Heart right ventricle (tissue), 16 donors: ENCODE measurements at regions not wholly inside any gene's neighbourhood (a gene's known extent, or its start where the extent isn't known, plus 50 kb on each side); places are given as distances from the start of the nearest gene placed in this dataset.

Source experiments
- ATAC-seq, 8 donors: fragments of 200-7000 bp; cut with Tn5 transposase; one replicate each; pipeline ENCODE4 v1.9.1; 2020; ENCODE audit warnings: mild to moderate bottlenecking in 8 of 8, moderate library complexity in 8 of 8, moderate number of reproducible peaks in 1 of 8
- DNase-seq, 2 donors: peaks; one replicate each; pipeline ENCODE4 v3.0.0-alpha.2; 2020
- H3K27ac ChIP-seq, 10 donors: fragments of 200-600 bp; sonication (generic) in 2 of 10; one replicate each; pipeline versions ENCODE4 v1.5.0 to v1.8.0; 2020 to 2022; ENCODE audit warnings: mild to moderate bottlenecking in 3 of 10
- H3K27me3 ChIP-seq, 7 donors: fragments of 200-600 bp; one replicate each; pipeline ENCODE4 v1.8.0; 2021 to 2022; ENCODE audit warnings: mild to moderate bottlenecking in 2 of 7
- H3K36me3 ChIP-seq, 9 donors: fragments of 200-600 bp; sonication (generic) in 1 of 9; one replicate each; pipeline versions ENCODE4 v1.5.0 to v1.8.0; 2020 to 2022; ENCODE audit warnings: mild to moderate bottlenecking in 2 of 9
- H3K4me1 ChIP-seq, 9 donors: fragments of 200-600 bp; sonication (generic) in 1 of 9; one replicate each; pipeline versions ENCODE4 v1.5.0 to v1.8.0; 2020 to 2022; ENCODE audit warnings: mild to moderate bottlenecking in 4 of 9
- H3K4me3 ChIP-seq, 10 donors: fragments of 200-600 bp; sonication (generic) in 2 of 10; one replicate each; pipeline versions ENCODE4 v1.5.0 to v1.8.0; 2020 to 2022; ENCODE audit warnings: mild to moderate bottlenecking in 7 of 10, moderate library complexity in 2 of 10
- H3K9me3 ChIP-seq, 11 donors: fragments of 200-600 bp in 10 of 11; sonication (generic) in 2 of 11; one replicate each; pipeline versions ENCODE4 v1.5.0 to v1.8.0; 2013 to 2022; ENCODE audit warnings: mild to moderate bottlenecking in 2 of 11, control low read depth in 1 of 11, moderate library complexity in 1 of 11
- CTCF ChIP-seq, 9 donors: fragments of 200-600 bp; sonication (generic) in 2 of 9; IDR thresholded peaks; one replicate each; pipeline versions ENCODE4 v1.5.0 to v1.8.0; 2021 to 2022; ENCODE audit warnings: antibody characterized with exemption in 9 of 9, mild to moderate bottlenecking in 5 of 9, moderate library complexity in 1 of 9
- WGBS, 2 donors: extraction: QIAGEN DNeasy Blood & Tissue Kit; methylation state at CpG; one replicate each; pipeline ENCODE4 v1.1.7; 2013; ENCODE audit warnings: inconsistent platforms in 1 of 2; 5-methylcytosine and 5-hydroxymethylcytosine counted together
- intact Hi-C, 10 donors: fragments of 100-400 bp; cut with DNase I; formaldehyde crosslinking; loops; one replicate each; pipeline versions ENCODE4 v1.11.1 to v1.14.2; 2022
- donor health status: Arrhythmogenic right ventricular cardiomyopathy.
- donor health status: ischemic (EF 13 %, LVEDD 7.1; RV severe dilation, severe dysfunction).
- donor health status: healthy with polysubstance abuse.
- donor health status: DM: no; HTN: yes; CAD: no.
- donor health status: DM: no; HTN: no; CAD: no.
- donor health status: ischemic (EF 25% LVEDD 6.9; RV normal size, moderate dysfunction).
- donor health status: ischemic (EF 25% LVEDD 5.7; RV mildly dilated, moderate dysfunction).
- donor health status: healthy.
- donor health status: DM: yes; HTN: yes; CAD: no.
- donor health status: Ischemic cardiomyopathy.
- donor health status: ischemic (EF 35%, LVEDD 5.7; RV mildly dilated, moderate dysfunction).
- donor health status: nonischemic (EF 11% LVEDD 7.7; RV severe dilation, severe dysfunction).
- donor health status: DM: yes; HTN: yes; CAD: no.
- donor health status: PGD.
- donor health status: ischemic (EF 29% LVEDD 5.4; RV normal size, mild dysfunction).
- donor health status: nonischemic (EF 23%, LVEDD 6.1; RV moderate dilation, normal function).

- no peak overlapping the region for H3K27ac ChIP-seq
- H3K4me1 ChIP-seq, result no peaks in the 10 kb centered on the region
- no peaks in the 10 kb centered on the region for H3K36me3 ChIP-seq
- no peak overlapping the region for H3K4me3 ChIP-seq
- no peak for ATAC-seq
- DNase-seq, result no peak
- H3K9me3 ChIP-seq, result peaks cover 0 to 4% (median 0%) of the 10 kb centered on the region in 11 donors
- no peaks in the 10 kb centered on the region for H3K27me3 ChIP-seq
- TF ChIP-seq CTCF (IDR thresholded peaks at IDR 0.05), result no peak
- intact Hi-C loops, result no loop called here
These were observed 1595.6 kb downstream of the SI start for GRCh38 chr3:163482695-163483094.

- H3K27me3 ChIP-seq, result no peaks in the 10 kb centered on the region
- no peak overlapping the region for H3K27ac ChIP-seq
- intact Hi-C loops, result no loop called here
- H3K4me1 ChIP-seq, result no peaks in the 10 kb centered on the region
- DNase-seq, result no peak
- no peaks in the 10 kb centered on the region for H3K36me3 ChIP-seq
- H3K4me3 ChIP-seq, result no peak overlapping the region
- WGBS, 2 donors, result 62 to 76% methylated on average over 1 of the region's 1 CpG
- ATAC-seq, result no peak
- peaks cover 0 to 4% (median 0%) of the 10 kb centered on the region in 11 donors for H3K9me3 ChIP-seq
- TF ChIP-seq CTCF (IDR thresholded peaks at IDR 0.05), result no peak
These were observed 1596.6 kb downstream of the SI start for GRCh38 chr3:163481738-163482137.

- peaks cover 0 to 9% (median 0%) of the 10 kb centered on the region in 11 donors for H3K9me3 ChIP-seq
- H3K4me3 ChIP-seq, result no peak overlapping the region
- ATAC-seq (no peak), DNase-seq (no peak)
- no peaks in the 10 kb centered on the region for H3K4me1 ChIP-seq
- H3K27ac ChIP-seq, result no peak overlapping the region
- 53 to 60% methylated on average over 2 of the region's 2 CpGs for WGBS, 2 donors
- no peak for TF ChIP-seq CTCF (IDR thresholded peaks at IDR 0.05)
- H3K27me3 ChIP-seq, result no peaks in the 10 kb centered on the region
- intact Hi-C loops, result no loop called here
- H3K36me3 ChIP-seq, result no peaks in the 10 kb centered on the region
These were observed 1602.1 kb downstream of the SI start for GRCh38 chr3:163476179-163476578.

GRCh38 chr3:163474766-163475165 lies 1603.5 kb downstream of the SI start:
- WGBS, 2 donors, result 39 to 93% methylated on average over 1 of the region's 1 CpG
- no peak overlapping the region for H3K4me3 ChIP-seq
- ATAC-seq (no peak), DNase-seq (no peak)
- intact Hi-C loops, result no loop called here
- H3K4me1 ChIP-seq, result no peaks in the 10 kb centered on the region
- H3K27ac ChIP-seq, result no peak overlapping the region
- no peaks in the 10 kb centered on the region for H3K36me3 ChIP-seq
- no peaks in the 10 kb centered on the region for H3K27me3 ChIP-seq
- no peak for TF ChIP-seq CTCF (IDR thresholded peaks at IDR 0.05)
- H3K9me3 ChIP-seq, result peaks cover 0 to 9% (median 0%) of the 10 kb centered on the region in 11 donors
